ENCODE measurements at regions not wholly inside any gene's neighbourhood (a gene's known extent, or its start where the extent isn't known, plus 50 kb on each side); places are given as distances from the start of the nearest gene placed in this dataset.

GRCh38 chr1:58287894-58288623, 258.5 kb downstream of the OMA1 start:
- no peaks in the 10 kb centered on the region for H3K4me1 ChIP-seq (ENCODE audit: insufficient read depth, poor library complexity, severe bottlenecking)
- H3K36me3 ChIP-seq (ENCODE audit: low read depth) = no peaks in the 10 kb centered on the region
- TF ChIP-seq CTCF (IDR thresholded peaks at IDR 0.05; ENCODE audit: poor library complexity, severe bottlenecking) = no peak
- H3K27ac ChIP-seq (ENCODE audit: poor library complexity, severe bottlenecking) = no peak overlapping the region
- no peak for DNase-seq (ENCODE audit: low spot score)
- H3K4me3 ChIP-seq (ENCODE audit: severe bottlenecking) = no peak overlapping the region
- no peaks in the 10 kb centered on the region for H3K27me3 ChIP-seq (ENCODE audit: insufficient read depth, poor library complexity, severe bottlenecking)
- no peak for ATAC-seq (ENCODE audit: low read depth)
- no peaks in the 10 kb centered on the region for H3K9me3 ChIP-seq (ENCODE audit: severe bottlenecking)

- no peaks in the 10 kb centered on the region for H3K36me3 ChIP-seq (ENCODE audit: low read depth)
- H3K27me3 ChIP-seq (ENCODE audit: insufficient read depth, poor library complexity, severe bottlenecking) = no peaks in the 10 kb centered on the region
- no peaks in the 10 kb centered on the region for H3K9me3 ChIP-seq (ENCODE audit: severe bottlenecking)
- H3K4me3 ChIP-seq (ENCODE audit: severe bottlenecking) = no peak overlapping the region
- ATAC-seq (ENCODE audit: low read depth) (no peak), DNase-seq (ENCODE audit: low spot score) (no peak)
- H3K4me1 ChIP-seq (ENCODE audit: insufficient read depth, poor library complexity, severe bottlenecking) = no peaks in the 10 kb centered on the region
- no peak overlapping the region for H3K27ac ChIP-seq (ENCODE audit: poor library complexity, severe bottlenecking)
- no peak for TF ChIP-seq CTCF (IDR thresholded peaks at IDR 0.05; ENCODE audit: poor library complexity, severe bottlenecking)
Measured at GRCh38 chr1:58284225-58284510, 262.4 kb downstream of the OMA1 start.

GRCh38 chr1:58283388-58284224, 262.9 kb downstream of the OMA1 start:
- ATAC-seq (ENCODE audit: low read depth) (no peak), DNase-seq (ENCODE audit: low spot score) (no peak)
- H3K4me1 ChIP-seq (ENCODE audit: insufficient read depth, poor library complexity, severe bottlenecking) = no peaks in the 10 kb centered on the region
- no peaks in the 10 kb centered on the region for H3K9me3 ChIP-seq (ENCODE audit: severe bottlenecking)
- no peaks in the 10 kb centered on the region for H3K36me3 ChIP-seq (ENCODE audit: low read depth)
- H3K27me3 ChIP-seq (ENCODE audit: insufficient read depth, poor library complexity, severe bottlenecking) = no peaks in the 10 kb centered on the region
- no peak overlapping the region for H3K4me3 ChIP-seq (ENCODE audit: severe bottlenecking)
- TF ChIP-seq CTCF (IDR thresholded peaks at IDR 0.05; ENCODE audit: poor library complexity, severe bottlenecking) = no peak
- H3K27ac ChIP-seq (ENCODE audit: poor library complexity, severe bottlenecking) = no peak overlapping the region

- ATAC-seq (ENCODE audit: low read depth) (no peak), DNase-seq (ENCODE audit: low spot score) (no peak)
- no peak overlapping the region for H3K27ac ChIP-seq (ENCODE audit: poor library complexity, severe bottlenecking)
- H3K4me1 ChIP-seq (ENCODE audit: insufficient read depth, poor library complexity, severe bottlenecking) = no peaks in the 10 kb centered on the region
- no peak for TF ChIP-seq CTCF (IDR thresholded peaks at IDR 0.05; ENCODE audit: poor library complexity, severe bottlenecking)
- no peaks in the 10 kb centered on the region for H3K9me3 ChIP-seq (ENCODE audit: severe bottlenecking)
- H3K4me3 ChIP-seq (ENCODE audit: severe bottlenecking) = no peak overlapping the region
- no peaks in the 10 kb centered on the region for H3K27me3 ChIP-seq (ENCODE audit: insufficient read depth, poor library complexity, severe bottlenecking)
- H3K36me3 ChIP-seq (ENCODE audit: low read depth) = no peaks in the 10 kb centered on the region
Measured at GRCh38 chr1:58282623-58283387, 263.7 kb downstream of the OMA1 start.
